NCI-H524 (cell line): ENCODE measurements at regions not wholly inside any gene's neighbourhood (a gene's known extent, or its start where the extent isn't known, plus 50 kb on each side); places are given as distances from the start of the nearest gene placed in this dataset.
A peak's percentile ranks its signal among the peaks of the same experiment; 100 is the strongest.

Source experiments
- DNase-seq, 2 experiments: peaks; one replicate each; lab custom pipeline; 2025; lab: John Stamatoyannopoulos, UW

DNA sequence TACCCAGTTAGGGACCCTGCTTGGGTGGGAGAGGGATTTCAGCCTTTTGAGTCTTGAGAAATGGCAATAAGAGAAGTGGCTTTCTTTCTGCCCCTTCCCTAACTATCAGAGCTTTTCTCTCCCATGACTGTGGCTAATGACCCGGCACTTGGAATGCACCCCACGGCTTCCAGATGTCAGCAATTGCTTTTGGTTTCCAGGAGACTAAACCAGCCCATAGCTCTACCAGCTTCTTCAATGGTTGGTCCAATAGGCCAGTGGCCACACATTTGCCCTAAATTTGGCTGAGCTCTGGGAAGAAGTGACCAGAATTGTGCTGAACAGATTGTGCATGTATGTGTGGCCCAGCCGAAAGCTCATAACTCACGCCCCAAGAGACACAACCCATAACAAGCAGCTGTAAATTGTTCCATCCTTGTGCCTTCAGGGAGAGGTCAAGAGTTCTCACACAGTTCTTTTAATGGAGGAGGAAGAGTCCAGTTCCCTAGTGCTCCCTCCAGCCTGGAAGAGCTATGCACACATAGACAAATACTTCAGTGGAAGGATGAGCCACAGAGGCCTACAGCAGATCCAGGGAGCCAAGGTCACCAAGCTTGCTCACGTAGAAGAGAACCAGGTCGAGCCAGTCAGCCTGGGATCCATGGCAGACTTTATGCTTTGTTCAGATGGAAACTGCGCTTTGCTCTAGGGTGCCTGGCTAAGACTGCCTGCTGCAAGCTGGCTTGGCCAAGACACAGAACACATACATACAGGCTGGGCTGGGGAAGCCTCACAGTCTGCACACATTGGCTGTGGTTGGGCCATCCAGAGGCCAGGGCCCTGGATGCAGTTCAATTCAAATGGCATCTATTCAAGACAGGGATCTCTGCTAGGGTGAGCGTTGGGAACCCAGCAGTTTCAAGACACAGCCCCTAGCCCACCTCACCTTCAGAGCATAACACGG, 131.8 kb upstream of the HABP2 start:
- no peak for DNase-seq

DNA sequence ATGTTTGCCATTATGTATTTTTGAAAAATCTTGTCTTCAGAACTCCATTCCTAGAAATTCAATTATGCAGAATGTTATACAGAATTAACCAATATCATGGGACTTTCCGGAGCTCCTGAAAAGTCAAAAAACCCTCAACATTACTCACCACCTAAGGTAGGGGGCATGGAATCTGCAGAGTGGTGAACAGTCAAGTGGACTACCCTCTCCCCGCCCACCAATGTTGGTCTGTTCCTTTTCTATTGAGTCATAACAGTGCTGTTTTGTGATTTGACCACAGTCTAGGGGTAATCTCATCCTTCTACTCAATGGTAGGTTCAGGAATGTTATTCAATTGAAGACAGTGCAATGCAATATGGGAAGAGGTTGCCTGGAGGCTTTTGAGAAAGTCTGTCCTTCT, 130.5 kb upstream of the HABP2 start:
- no peak for DNase-seq

DNA sequence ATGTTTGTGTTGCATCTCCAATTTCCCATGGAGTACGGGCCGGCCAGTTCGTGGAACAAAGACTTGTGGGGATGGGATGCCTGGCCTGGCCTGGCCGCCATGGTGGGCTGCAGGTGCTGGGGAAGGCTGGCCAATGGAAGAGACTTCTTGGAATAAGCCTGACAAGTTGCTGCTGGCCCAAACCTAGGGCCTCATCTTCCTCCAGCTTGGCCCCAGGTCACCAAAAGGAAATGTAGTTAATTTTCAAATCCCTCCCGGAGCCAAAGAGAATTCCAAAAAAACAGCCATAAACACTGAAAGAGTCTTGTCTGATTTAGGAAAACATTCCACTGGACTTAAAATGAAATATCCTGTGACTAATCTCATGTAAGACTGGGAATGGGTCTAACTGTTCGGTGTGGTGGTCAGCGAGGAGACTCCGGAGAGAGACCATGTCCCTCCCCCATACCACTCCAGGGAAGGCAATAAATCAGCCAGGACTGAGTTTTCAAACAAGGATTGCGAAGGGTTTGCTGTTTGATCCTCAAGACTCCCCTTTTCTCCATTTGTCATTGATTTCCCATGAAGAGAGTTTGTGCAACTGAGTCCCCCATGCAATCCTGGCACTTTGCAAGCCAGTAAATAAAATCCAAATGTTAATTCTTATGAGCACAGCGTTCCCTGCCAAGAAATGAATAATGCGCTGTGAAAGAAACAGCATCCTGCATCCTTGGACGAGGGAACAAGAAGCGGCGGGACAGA, 128.7 kb upstream of the HABP2 start:
- DNase-seq, result no peak

DNA sequence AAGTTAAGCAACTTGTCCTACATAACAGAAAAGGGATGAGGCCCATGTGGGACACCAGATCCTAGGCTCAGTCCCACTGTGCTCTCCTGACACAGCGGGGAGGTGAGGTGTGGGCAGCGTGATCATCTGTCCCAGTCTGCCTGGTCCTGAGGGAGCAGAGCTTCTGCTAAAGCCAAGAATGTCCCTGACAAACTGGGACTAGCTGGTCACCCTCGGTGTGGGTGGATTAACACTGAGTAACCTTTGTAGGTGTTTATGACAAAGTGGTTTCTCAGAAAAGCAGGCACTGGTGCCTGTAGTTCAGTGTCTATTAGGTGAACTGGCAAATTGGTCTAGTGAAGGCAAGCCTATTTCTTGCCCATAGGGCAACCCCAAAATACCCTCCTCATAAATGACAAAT, 127.8 kb upstream of the HABP2 start:
- no peak for DNase-seq

DNA sequence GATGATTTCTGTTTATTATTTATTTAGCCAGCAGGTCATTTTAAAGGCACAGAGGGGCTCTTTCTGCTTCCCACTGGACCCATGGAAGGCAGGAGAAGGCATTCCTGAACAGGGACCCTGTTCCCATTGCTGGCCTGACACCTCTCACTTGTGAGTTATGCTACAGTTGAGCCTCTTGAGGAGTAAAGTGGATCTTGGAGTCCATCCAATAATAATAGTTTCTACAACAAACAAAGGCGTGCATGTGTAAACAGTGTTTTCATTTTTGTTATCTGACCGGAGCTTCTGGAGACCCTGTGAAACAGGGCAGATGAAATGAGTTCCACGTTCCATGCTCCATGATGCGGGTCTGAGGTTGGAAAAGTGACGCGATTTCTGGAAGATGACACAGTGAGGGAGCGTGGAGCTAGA, 127.3 kb upstream of the HABP2 start:
- DNase-seq, result no peak

DNA sequence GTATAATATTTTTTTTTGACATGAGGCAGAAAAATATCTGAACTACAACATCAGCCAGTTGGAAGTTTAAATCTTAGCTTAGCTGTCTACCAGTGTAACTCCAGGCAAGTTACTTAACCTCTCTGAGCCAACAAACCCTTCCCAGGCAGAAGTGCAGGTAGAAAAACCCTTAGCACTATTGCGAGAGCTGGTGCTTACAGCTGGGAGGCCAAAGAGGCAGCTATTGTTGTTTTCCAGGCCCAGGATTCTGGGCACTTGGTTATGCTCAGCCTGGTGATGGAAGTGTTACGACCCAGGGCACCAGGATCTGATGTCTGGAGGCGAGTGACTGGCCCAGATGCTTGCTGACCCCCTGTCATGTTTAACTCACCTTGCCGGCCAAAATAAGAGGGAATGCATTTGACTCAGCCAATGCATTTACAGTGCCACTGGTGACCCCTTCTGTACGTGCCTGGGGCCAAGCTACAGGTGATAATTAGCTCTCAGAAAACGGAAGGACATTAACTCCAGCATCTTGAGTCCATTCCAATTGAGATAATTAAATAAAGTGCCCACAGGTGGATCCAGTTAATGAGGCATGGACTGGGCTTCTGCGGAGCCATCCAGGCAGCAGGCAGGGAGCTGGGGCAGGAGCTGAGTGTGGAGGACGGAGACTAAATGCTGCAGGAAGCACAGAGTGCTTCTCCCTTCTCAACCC, 126.5 kb upstream of the HABP2 start:
- no peak for DNase-seq

DNA sequence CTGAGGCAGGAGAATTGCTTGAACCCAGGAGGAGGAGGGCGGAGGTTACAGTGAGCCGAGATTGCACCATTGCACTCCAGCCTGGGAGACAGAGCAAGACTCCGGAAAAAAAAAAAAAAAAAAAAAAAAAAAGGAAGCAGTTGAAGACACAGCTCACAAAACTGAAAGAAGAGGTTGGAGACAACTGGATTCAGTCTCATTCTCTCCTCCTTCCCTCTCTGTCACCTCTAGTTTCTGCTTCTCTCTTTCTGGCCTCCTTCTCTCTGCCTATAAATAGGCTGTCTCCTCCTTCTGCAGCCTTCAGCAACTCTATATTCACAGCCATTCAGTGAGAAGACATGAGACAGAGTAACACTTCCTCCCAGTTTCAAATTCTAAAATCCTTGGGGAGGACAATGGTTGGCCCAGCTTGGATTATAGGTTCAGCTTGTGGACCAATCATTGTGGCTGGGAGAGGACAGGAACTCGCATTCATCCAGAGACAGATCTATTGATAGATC, 125.6 kb upstream of the HABP2 start:
- DNase-seq, result no peak

DNA sequence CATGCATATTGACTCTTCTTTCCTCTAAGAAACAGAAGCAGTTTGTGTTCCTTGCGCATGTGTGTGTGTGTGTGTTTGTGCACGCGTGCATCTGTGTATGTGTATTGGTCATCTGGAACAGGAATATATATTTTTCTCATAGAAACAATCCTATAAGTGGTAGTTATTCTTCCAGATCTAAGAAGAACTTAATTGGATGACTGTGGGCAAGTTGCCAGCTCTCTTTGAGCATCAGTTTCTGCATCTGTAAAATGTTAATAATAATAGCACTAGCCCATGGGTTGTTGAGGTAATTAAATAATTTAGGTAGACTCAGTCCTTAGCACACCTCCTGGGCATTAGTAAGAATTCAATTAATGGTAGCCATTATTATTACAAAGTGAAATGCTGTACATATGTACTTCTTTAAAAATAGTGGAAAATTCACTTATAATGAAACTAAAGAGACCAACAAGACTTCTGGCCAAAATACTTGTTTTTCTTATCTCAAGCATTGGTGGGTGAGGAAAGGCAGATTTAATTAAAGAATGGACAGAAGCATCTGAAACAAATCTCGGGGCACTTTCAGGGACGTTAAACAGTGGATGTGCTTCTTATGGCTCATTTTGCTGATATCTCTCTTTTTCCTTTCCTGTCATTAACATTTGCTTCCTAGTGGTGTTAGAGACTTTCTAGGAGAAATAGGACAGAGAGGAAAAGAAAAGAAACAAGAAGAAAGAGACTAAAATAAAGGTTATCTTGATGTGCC, 124.9 kb upstream of the HABP2 start:
- DNase-seq, result no peak

DNA sequence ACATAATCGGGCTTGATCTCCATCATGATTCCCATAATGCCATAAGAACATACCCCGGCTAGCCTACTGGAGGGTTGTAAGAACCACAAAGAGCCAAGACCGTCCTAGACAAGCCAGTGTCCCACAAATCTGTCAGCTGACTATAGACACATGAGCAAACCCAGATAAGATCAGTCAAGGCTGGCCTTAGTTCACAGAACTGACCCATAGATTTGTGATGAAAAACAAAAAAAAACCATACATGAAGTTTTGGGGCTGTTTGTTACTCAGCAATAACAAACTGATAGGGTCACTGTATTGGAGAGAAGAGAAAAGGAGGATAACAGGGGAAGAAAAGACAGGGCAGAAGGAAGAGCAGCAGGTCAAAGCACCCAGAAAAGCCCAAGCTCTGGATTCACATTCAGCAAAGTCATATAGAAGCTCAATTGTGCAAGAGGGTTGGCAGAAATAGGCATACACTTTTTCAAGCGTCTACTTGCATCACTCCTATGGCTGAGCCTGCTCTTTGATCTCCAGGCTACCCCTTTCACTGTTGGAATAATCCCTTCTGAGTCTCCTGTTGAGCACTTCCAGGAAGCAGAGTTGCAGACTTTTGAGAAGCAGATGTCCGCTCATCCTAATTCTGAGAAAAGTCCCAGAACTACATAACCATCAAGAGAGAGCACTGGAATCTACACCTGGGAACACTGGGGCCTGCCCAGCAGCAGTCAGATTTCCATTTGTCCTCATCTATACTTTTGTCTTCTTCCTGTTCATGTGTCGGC, 122.0 kb upstream of the HABP2 start:
- no peak for DNase-seq

DNA sequence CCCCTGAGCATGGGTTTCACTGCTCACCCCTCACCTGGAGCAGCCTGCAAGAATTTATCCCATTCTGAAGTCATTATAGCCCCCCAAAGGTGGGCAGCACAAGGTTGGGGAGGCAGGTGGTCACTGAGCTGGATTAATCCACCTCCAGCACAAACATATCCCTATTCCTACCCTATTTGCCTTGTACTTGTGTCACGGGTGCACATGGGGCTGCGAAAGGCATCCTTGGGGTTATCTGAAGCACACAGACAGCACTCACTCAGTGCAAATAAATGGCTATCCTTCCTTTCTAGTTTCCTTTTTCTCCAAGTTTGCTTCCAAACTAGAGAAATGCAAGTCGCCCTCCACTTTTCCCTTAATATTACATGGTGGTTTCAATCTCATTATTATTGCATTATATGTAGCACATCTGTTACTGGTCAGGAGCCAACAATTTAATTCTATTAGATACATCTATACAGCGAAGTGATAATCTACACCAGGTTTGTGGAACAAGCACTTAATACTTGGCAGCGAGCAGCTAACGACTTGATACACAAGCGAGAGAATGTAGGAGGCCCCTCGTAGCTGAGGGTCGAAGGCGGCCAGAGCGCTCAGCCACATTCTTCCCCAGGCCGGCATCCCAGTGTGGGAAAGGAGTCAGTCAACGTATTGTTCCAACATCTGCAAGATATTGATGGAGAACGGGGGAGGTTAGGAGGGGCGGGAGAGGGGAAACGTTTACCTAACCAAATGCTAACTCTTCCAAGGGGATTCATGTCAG, 121.3 kb upstream of the HABP2 start:
- DNase-seq, result peak in 1 of 2 experiments; percentile 31

DNA sequence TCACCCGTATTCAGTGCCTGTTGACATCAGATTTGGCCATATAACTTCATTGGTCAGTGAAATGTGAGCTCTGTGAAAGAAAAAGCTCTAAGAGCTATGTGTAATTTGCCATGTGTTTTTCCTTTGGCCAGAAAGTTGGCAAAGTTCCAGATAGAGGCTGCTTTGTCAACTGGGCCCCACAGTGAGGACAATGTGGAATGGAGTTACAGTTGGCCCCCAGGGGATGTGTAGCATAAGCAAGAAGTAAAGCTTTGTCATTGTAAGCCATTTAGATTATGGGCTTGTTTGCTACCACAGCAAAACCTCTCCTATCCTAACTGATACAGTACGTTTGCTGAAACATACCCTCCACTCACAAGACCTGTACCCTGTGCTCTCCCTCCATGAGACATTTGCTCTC, 119.1 kb upstream of the HABP2 start:
- peak in 1 of 2 experiments; percentile 2 for DNase-seq

DNA sequence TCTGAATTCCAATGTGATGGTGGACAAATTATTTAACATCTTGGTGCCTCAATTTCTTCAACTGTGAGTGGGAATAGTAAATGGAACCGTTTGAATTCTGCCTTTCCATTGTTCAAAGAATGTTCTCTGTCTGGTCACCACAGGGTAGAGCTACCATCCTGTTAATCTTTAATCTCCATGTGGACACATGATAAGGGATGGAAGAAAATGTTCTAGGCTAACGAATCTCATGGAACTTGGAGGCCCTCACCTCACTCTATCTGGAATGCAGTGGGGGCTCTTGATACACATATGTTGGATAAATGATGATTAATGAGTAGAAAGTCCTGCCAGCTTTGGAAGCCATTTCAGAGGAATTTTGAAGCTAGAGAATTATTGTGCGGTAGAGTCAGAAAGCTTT, 118.5 kb upstream of the HABP2 start:
- DNase-seq, result no peak

DNA sequence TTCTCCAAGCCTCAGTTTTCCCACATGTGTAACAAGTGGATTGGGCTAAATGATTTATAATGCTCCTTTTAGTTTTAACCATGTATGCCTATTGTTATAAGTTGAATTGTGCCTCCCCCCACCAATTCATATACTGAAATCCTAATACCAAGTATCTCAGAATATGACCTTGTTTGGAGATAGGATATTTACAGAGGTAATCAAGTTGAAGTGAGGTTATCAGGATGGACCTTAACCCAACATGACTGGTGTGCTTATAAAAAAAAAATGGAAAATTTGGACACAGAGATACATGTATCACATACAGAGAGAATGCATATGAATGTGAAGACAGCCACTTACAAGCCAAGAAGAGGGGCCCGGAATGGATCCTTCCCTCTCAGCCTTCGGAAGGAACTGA, 117.9 kb upstream of the HABP2 start:
- DNase-seq, result no peak

DNA sequence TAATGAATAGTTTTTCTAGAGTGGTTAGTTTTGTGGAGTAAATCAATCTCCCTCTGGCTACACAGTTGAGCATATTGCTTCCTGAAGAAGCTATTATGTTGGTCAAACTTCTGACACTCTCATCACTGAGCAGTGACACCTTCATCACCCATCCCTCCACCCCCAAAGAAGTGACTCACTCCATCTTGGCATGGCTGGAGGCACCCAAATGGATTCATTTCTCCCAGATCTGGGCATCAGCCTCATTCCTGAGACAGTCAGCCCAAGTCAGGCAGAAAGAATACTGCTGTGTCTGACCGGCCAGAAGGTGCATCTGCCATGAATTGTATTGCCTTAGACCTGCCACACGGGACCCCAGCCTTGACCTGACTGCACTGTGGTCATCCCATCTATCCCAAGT, 117.0 kb upstream of the HABP2 start:
- no peak for DNase-seq

DNA sequence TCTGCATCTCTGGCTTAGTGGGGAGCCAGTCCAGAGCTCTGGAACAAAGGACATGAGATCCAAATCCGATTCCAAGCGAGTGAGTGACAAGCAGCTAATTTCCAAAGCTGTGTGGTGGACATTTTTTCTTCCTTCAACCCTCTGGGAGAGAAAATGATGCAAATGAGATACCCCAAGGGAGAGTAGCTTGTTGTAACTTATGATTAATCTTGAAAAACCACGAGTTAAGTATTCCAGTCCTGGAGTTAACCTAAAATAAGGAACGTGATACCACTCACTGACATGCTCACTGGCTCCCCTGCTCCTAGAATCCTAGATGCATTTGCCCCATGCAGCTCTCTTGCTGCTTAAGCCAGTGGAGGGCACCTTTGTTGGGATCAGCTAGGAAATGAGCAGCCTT, 116.0 kb upstream of the HABP2 start:
- DNase-seq, result no peak

DNA sequence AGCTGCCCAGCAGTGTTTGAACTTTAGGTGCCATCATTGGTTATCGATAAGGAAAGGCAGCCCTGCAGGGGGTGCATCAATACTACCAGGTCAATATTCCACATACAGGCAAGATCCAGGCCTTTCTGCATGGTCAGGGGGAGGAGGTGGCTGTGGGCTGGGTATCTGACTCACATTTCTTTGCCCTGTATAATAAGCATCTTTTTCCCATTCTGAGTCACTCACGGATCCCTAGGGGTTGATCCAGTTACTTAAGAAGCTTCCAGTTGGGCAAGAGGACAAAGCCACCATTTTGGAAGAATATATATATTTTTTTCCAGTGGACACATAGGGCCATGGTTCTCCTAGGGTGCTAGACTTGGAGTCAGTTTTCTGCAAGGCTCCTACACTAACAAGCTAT, 114.2 kb upstream of the HABP2 start:
- DNase-seq, result no peak

DNA sequence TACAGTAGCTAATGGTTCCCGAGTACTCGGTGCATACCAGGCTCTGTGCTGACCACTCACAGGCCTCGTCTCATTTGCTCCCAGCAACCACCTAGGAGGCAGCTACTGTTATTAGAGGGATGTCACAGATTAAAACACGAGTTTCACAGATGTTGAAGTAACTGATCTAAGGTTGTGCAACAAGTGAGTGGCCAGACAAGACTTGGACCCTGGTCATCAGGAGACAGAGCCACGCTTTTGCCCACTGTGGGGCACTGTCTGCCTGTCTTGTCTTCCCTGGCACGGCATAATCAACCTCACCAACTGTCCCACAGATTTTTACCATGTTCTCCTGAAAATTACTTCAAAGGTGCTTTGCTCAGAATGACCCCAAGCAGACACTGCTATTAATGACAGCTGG, 111.6 kb upstream of the HABP2 start:
- DNase-seq, result no peak

DNA sequence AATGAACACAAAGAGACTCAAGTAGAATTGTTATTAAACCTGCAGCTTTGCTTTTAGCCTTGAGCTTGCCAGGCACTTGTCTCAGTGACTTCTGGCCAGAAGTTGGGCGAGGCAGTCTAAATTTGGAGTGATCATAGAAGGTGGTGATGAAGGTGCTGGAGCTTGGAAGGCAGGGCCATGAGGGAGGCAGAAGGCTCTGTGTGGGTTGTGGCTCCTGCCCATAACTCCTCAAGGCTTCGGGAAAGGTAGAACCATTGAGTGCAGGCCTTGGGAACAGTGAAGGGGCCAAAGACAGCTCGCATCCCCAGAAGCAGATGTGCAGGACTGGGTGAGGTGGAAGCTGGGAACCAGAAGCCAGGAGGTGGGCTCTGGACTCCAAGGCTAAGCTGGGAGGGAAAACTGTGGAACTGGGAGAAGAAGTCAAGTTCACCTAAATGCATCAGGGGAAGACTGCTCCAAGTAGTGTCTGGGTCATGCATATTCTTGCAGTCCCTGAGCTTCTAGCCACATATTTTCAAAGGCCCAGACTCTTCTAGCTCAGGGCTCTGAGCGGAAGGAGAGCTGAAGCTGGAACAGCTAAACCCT, 111.1 kb upstream of the HABP2 start:
- DNase-seq, result no peak

DNA sequence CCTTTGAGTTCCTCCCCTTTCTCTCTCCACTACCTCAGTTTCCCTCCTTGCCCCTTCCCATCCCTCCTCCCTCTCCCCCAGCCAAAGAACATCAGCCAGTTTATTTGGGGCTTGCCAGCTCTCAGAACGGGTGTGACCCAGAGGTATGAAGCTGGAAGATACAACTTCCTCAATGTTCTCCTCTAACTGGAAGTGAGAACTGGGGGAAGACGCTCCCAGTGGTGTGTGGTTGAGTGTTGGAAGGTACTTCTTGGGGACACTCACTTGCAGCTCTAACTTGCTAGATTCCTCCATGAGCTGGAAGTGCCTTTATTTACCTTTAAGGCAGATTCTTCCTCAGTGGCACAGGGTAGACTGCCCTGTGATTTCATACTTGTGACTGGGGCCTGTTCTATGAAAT, 110.5 kb upstream of the HABP2 start:
- no peak for DNase-seq
